Kidney glomerular epithelial cell (primary cell): ENCODE measurements at regions not wholly inside any gene's neighbourhood (a gene's known extent, or its start where the extent isn't known, plus 50 kb on each side); places are given as distances from the start of the nearest gene placed in this dataset.

Experiments used
- DNase-seq: peaks from one replicate; lab custom pipeline; 2025; lab: John Stamatoyannopoulos, UW

- no peak for DNase-seq
Measured at GRCh38 chr9:630817-631216, 210.7 kb upstream of the DMRT1 start.

- no peak for DNase-seq
Measured at GRCh38 chr9:631596-631995, 209.9 kb upstream of the DMRT1 start.

GRCh38 chr9:633461-633860 is 208.0 kb upstream of the DMRT1 start:
- no peak for DNase-seq

DNA sequence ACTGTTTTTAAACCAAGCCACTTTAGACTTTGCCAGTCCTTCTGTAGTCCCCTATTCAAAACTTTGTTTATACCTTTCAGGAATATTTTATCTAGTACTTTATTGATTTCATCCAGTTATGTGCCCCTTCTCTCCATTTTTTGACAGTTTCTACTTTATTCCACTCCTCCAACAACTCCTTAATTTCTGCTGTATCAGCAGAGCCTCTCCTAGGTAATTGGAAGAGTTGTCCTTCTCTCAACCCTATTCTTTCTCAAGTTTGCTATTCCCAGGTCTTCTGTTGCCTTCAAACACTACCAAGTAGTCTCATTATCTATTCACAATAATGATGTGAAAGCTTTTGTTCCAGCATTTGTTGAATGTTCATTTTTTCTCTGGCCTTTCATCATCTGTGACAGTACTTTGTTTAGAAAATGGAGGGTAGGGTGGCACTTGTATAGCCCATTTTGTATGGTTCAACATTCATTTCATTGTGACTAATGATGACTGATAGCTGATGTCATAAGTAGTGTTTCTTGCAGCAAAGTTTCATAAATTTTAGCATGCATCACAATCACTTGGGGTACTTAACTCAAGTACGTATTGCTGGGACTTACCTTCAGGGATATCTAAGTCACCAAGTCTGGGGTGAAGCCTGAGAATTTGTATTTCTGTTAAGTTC is 204.4 kb upstream of the DMRT1 start:
- no peak for DNase-seq

DNA sequence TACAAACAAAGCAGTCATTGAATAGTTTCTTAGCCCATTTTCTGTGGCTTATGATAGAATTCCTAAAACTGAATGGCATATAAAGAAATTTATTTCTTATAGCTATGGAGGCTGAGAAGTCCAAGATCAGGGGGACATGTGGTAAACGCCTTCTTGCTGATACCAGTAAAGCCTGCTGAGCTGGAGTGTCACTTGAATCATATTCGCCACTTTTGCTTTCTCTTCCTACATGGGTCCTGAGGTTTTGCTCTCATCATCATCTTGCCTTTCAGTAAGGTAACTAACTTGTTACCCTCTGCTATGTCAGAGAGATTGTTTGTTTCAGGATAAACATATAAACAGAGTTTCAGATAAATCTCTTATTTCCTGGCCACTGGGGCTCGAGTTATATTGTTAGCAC is 203.3 kb upstream of the DMRT1 start:
- DNase-seq: no peak

DNA sequence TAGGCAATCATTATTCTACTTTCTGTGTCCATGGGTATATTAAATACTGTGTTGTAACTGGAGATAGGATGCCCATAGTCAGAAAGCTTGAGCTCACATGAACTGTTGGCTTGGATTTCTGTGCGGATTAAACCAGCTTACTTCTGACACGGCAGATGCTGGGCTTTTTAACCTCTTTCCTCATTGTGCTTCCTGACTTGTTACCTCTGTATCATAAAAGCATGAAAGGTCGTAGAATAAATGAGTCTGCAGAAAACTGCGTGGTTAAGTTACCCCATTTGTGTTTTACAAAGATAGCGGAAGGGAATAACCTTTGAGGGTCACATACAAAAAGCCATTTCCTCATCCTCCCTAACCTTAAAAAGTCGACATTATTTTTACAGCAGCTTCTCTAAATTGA is 199.5 kb upstream of the DMRT1 start:
- DNase-seq: no peak

GRCh38 chr9:643966-644365 is 197.5 kb upstream of the DMRT1 start:
- DNase-seq: no peak

- DNase-seq: no peak
Measured at GRCh38 chr9:647522-647921, 194.0 kb upstream of the DMRT1 start.

DNA sequence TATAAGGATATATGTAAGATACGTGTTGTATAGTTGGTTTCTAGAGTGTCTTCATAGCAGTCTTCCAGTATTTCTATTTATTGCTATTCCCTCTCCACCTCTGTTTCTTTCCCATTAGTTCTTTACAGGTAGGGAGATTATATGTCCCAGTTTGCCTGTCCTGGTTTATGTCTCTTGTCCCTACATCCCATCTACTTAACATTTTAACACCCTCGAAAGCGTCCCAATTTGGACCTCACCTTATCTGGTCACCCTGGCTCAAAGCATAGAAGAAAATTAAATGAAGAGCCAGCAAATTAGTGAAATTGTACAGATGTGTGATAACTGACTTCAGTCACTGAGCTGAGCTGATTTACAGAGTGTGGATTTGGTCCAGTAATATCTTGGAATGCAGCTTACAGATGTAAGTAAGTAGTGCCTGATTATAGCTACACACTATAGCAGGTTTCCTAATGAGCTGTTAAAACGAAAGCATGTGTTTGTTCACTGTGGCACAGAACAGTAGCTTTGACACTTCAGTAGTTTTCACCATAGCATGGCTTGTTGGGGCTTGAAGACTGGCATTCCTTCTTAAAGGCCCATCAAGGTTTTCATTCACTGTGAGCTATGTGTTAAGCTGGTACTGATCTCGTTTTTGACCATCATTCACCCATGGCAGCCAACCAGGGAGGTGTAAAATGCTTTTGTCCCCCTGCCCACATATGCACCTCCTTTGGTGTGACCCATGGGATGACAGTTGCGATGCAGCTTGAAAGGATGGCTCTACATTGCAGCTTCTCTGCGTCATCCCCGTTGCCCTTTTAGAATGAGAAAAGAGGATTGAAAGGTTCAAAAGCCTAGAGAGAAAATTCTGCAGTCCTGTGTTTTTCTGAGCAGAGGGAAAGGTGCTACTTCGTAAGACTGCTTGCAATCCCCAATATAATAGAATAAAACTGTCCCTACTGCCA is 192.1 kb upstream of the DMRT1 start:
- DNase-seq: peak; percentile 36

DNA sequence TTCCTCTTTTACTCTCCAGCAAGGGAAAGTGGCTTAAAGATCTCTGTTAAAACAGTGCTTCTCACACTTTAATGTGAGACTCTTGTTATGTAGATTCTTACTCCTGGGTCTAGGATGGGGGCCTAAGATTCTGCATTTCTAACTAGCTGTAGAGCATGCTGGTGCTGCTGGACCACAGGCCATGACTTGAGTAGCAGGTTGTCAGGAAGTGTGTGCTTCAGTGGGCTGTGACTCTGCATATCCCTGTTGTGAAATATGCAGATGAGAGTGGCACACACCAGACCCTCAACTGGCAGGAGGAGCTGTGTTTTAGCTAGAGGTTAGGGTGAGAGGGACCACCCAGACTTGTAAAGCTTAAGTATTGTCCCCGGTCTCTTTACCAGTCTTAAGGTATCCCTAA is 191.1 kb upstream of the DMRT1 start:
- DNase-seq: no peak

GRCh38 chr9:651371-651770 is 190.1 kb upstream of the DMRT1 start:
- DNase-seq: no peak

- no peak for DNase-seq
Measured at GRCh38 chr9:652914-653313, 188.6 kb upstream of the DMRT1 start.

DNA sequence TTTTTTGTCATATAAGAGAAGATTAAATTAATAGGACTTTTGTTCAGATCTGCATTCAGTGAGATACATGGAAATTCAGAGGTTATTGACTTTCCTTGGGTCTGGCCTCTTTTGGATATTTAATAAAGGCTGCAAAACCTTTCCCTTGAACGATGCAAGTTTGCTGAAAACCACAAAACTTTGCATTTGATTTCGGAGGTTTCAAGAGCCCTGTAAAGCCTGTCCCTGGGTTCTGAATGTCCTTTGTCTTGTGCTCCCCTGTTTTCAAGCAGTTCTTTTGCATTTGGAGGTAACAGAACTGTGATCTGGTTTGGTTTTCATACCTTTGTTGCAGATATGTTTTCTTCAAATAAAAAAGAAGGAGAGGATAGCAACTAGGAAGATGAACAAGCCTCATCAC is 188.1 kb upstream of the DMRT1 start:
- DNase-seq: no peak

- DNase-seq: no peak
Measured at GRCh38 chr9:653856-654387, 187.6 kb upstream of the DMRT1 start.

DNA sequence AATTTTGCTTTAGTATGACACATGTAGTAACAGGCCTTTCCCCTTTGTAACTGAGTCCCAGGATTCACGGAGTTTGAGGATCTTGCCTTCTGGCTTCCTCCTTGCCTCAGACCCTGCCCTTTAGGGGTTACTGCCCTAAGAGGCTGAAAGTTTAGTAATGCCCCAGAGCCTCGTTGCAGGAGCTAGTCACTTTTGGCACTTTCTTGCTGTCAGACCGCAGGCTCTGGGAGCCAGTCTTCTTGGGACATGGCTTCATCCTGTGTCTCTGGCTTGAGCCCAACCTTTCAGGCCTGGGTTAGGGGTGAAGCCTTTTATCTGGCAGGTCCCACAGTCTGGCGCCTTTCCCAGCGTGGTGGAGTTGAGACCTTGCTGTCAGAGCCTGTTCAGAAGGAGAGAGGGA is 185.6 kb upstream of the DMRT1 start:
- DNase-seq: no peak

DNA sequence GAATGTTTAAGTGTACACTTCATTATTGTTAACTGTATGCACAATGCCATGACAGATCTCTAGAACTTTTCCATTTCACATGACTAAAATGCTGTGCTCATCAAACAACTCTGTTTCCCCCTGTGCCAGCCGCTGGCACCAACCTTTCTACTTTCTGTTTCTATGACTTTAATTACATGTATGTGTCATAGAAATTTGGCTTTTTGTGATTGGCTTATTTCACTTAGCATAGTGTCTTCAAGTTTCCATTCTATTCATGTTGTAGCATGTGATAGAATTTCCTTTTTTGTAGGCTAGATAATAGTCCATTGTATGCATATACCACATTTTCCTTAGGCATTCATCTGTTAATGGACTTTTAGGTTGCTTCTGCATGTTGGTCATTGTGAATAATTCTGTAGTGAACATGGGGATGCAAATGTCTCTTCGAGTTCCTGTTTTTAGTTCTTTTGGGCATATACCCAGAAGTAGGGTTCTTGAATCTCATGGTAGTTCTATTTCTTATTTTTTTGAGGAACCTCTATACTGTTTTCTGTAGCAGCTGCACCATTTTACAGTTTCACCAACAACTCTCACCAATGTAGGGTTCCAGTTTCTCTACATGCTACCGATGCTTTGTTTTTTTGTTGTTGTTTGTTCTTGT is 184.4 kb upstream of the DMRT1 start:
- no peak for DNase-seq

GRCh38 chr9:659286-659685 is 182.2 kb upstream of the DMRT1 start:
- no peak for DNase-seq

DNA sequence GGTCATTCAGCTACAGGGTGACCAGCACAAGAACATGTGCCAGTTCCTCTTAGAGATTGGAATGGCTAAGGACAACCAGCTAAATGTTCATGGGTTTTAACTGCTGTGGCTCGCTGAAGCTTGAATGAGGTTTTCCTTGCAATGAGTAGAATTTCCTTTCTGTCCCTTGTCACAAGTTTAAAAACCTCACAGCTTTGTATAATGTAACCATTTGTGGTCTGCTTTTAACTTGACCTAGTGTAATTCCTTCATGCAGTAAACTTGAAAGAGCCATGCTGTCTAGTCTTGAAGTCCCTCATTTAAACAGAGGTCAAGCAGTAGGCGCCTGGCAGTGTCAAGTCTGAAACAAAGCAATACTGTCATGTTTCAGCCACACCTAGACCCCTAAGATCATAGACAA is 181.3 kb upstream of the DMRT1 start:
- no peak for DNase-seq

GRCh38 chr9:663541-663940 is 178.0 kb upstream of the DMRT1 start:
- DNase-seq: no peak

DNA sequence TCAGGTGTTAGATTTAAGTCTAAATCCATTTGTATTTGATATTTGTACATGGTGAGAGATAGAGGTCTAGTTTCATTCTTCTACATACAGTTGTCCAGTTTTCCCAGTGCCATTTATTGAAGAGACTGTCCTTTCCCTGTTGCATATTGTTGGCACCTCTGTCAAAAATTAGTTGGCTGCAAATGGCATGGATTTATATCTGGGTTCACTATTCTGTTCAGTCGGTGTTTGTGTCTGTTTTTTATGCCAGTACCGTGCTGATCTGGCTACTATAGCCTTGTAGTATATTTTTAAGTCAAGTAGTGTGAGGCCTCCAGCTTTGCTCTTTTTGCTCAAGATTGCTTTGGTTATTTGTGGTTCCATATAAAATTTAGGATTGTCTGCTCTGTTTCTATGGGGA is 176.2 kb upstream of the DMRT1 start:
- no peak for DNase-seq

DNA sequence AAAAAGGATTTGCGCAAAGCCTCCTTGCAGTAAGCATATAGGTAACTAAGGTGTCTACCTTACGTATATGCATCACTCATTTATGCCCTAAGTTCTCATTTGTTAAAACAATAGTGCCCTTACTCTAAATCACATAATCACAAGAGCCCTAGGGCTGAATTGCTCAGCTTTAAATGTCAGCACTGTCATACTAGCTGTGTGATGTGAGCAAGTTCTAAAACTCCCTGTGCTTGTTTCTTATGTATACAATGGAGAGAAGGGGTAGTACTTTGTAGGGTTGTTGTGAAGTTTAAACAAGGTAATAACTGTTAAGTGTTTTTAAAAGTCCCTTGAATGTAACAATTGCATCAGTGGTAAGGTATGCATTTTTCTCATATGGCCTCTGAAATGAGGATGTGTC is 169.5 kb upstream of the DMRT1 start:
- no peak for DNase-seq

GRCh38 chr9:672851-673250 is 168.6 kb upstream of the DMRT1 start:
- no peak for DNase-seq
